IPS DF 6.9 (cell line): ENCODE measurements at regions not wholly inside any gene's neighbourhood (a gene's known extent, or its start where the extent isn't known, plus 50 kb on each side); places are given as distances from the start of the nearest gene placed in this dataset.
A peak's percentile ranks its signal among the peaks of the same experiment; 100 is the strongest.
"Not testable (repeated sequence)": the region's sequence is repeated elsewhere in the genome, so short reads cannot be mapped to it uniquely, and the experiment has no call there.

Source experiments
- DNase-seq: peaks from one replicate; pipeline ENCODE4 v3.0.0-alpha.2; 2013; ENCODE audit warnings: low read depth, low spot score
- H3K27ac ChIP-seq: one replicate; pipeline ENCODE4 v1.5.1; 2013; ENCODE audit warnings: low read length, control low read depth
- H3K27me3 ChIP-seq: 2 replicates; pipeline ENCODE4 v1.6.1; 2013; ENCODE audit warnings: mild to moderate bottlenecking, low read length; ENCODE audit not compliant: control insufficient read depth, insufficient read depth
- H3K36me3 ChIP-seq: 2 replicates; pipeline ENCODE4 v1.6.1; 2013; ENCODE audit warnings: low read length; ENCODE audit not compliant: control insufficient read depth, insufficient read depth
- H3K4me1 ChIP-seq: 2 replicates; pipeline ENCODE4 v1.6.1; 2013; ENCODE audit warnings: low read length; ENCODE audit not compliant: control insufficient read depth, insufficient read depth
- H3K4me3 ChIP-seq: 2 replicates; pipeline ENCODE4 v1.5.1; 2013; ENCODE audit warnings: mild to moderate bottlenecking, low read length
- H3K9me3 ChIP-seq: 2 replicates; pipeline ENCODE4 v1.6.1; 2013; ENCODE audit warnings: low read length, inconsistent platforms; ENCODE audit not compliant: control insufficient read depth, insufficient read depth
- WGBS: extraction: QIAGEN DNeasy Blood & Tissue Kit; methylation state at CpG from one replicate; pipeline ENCODE4 v1.1.7; 2013; ENCODE audit warnings: mixed read lengths, missing lambda C conversion rate; ENCODE audit not compliant: insufficient read length, insufficient coverage; 5-methylcytosine and 5-hydroxymethylcytosine counted together

- Histone ChIP-seq H3K27ac (no peak overlapping the region), H3K36me3 (no peaks in the 10 kb centered on the region), H3K4me1 (no peaks in the 10 kb centered on the region), H3K9me3 (no peaks in the 10 kb centered on the region; the same call in 1 of the 2 replicates), H3K4me3 (no peak overlapping the region), H3K27me3 (no peaks in the 10 kb centered on the region)
- WGBS, result no CpG with 5 or more reads among the region's 4 CpGs
- no peak for DNase-seq
These were observed 264.3 kb upstream of the ADCY2 start for GRCh38 chr5:7131680-7132079.

- Histone ChIP-seq H3K9me3 (no peaks in the 10 kb centered on the region), H3K36me3 (no peaks in the 10 kb centered on the region), H3K27ac (no peak overlapping the region), H3K4me1 (no peaks in the 10 kb centered on the region), H3K27me3 (no peaks in the 10 kb centered on the region), H3K4me3 (no peak overlapping the region)
- DNase-seq, result peak; percentile 13
- WGBS, result no CpG with 5 or more reads among the region's 1 CpG
These were observed 249.1 kb upstream of the ADCY2 start for GRCh38 chr5:7146886-7147285.

- Histone ChIP-seq H3K27me3 (no peaks in the 10 kb centered on the region), H3K9me3 (no peaks in the 10 kb centered on the region), H3K27ac (no peak overlapping the region), H3K4me1 (no peaks in the 10 kb centered on the region), H3K4me3 (no peak overlapping the region), H3K36me3 (no peaks in the 10 kb centered on the region)
- DNase-seq, result no peak
These were observed 238.9 kb upstream of the ADCY2 start for GRCh38 chr5:7157083-7157482.

GRCh38 chr5:7169240-7169878, 226.6 kb upstream of the ADCY2 start:
- no peaks in the 10 kb centered on the region for H3K9me3 ChIP-seq
- no peaks in the 10 kb centered on the region; the same call in 1 of the 2 replicates for H3K4me1 ChIP-seq
- H3K36me3 ChIP-seq, result no peaks in the 10 kb centered on the region
- no peaks in the 10 kb centered on the region for H3K27me3 ChIP-seq
- H3K27ac ChIP-seq, result no peak overlapping the region
- WGBS, result no CpG with 5 or more reads among the region's 4 CpGs
- H3K4me3 ChIP-seq, result no peak overlapping the region
- no peak for DNase-seq

GRCh38 chr5:7170785-7171184, 225.2 kb upstream of the ADCY2 start:
- no CpG with 5 or more reads among the region's 16 CpGs for WGBS
- not testable (repeated sequence) for DNase-seq, H3K4me1 ChIP-seq, H3K9me3 ChIP-seq, H3K36me3 ChIP-seq, H3K27ac ChIP-seq, H3K4me3 ChIP-seq, H3K27me3 ChIP-seq

GRCh38 chr5:7179364-7179763, 216.6 kb upstream of the ADCY2 start:
- Histone ChIP-seq H3K4me3 (no peak overlapping the region), H3K27me3 (no peaks in the 10 kb centered on the region), H3K4me1 (no peaks in the 10 kb centered on the region), H3K27ac (no peak overlapping the region), H3K36me3 (no peaks in the 10 kb centered on the region), H3K9me3 (no peaks in the 10 kb centered on the region)
- no peak for DNase-seq
- WGBS, result no CpG with 5 or more reads among the region's 3 CpGs

GRCh38 chr5:7181841-7182240, 214.1 kb upstream of the ADCY2 start:
- Histone ChIP-seq H3K36me3 (no peaks in the 10 kb centered on the region), H3K4me1 (no peaks in the 10 kb centered on the region; the same call in 1 of the 2 replicates), H3K4me3 (no peak overlapping the region), H3K27me3 (no peaks in the 10 kb centered on the region), H3K27ac (no peak overlapping the region), H3K9me3 (no peaks in the 10 kb centered on the region)
- WGBS, result no CpG with 5 or more reads among the region's 2 CpGs
- DNase-seq, result no peak

- no peak for DNase-seq
- no peaks in the 10 kb centered on the region for H3K36me3 ChIP-seq
- no peaks in the 10 kb centered on the region; the same call in 1 of the 2 replicates for H3K4me1 ChIP-seq
- no peaks in the 10 kb centered on the region for H3K9me3 ChIP-seq
- WGBS, result no CpG with 5 or more reads among the region's 7 CpGs
- H3K4me3 ChIP-seq, result no peak overlapping the region
- no peak overlapping the region for H3K27ac ChIP-seq
- no peaks in the 10 kb centered on the region for H3K27me3 ChIP-seq
These were observed 210.2 kb upstream of the ADCY2 start for GRCh38 chr5:7185742-7186141.

- no CpG with 5 or more reads among the region's 3 CpGs for WGBS
These were observed 209.1 kb upstream of the ADCY2 start for GRCh38 chr5:7186818-7187217.

GRCh38 chr5:7190712-7191250, 205.2 kb upstream of the ADCY2 start:
- Histone ChIP-seq H3K27ac (no peak overlapping the region), H3K4me3 (no peak overlapping the region), H3K9me3 (no peaks in the 10 kb centered on the region), H3K36me3 (no peaks in the 10 kb centered on the region), H3K4me1 (no peaks in the 10 kb centered on the region), H3K27me3 (no peaks in the 10 kb centered on the region)
- DNase-seq, result no peak
- WGBS, result no CpG with 5 or more reads among the region's 6 CpGs

More at GRCh38 chr5:7186818-7187217, 209.1 kb upstream of the ADCY2 start:
- no peak overlapping the region for H3K27ac ChIP-seq
- H3K9me3 ChIP-seq, result no peaks in the 10 kb centered on the region
- H3K4me3 ChIP-seq, result no peak overlapping the region
- no peak for DNase-seq
- H3K4me1 ChIP-seq, result no peaks in the 10 kb centered on the region; the same call in 1 of the 2 replicates
- H3K36me3 ChIP-seq, result no peaks in the 10 kb centered on the region
- no peaks in the 10 kb centered on the region for H3K27me3 ChIP-seq

GRCh38 chr5:7192016-7192415, 203.9 kb upstream of the ADCY2 start:
- H3K4me1 ChIP-seq, result no peaks in the 10 kb centered on the region
- H3K9me3 ChIP-seq, result no peaks in the 10 kb centered on the region
- no peak overlapping the region for H3K4me3 ChIP-seq
- H3K27ac ChIP-seq, result no peak overlapping the region
- DNase-seq, result no peak
- WGBS, result no CpG with 5 or more reads among the region's 3 CpGs
- H3K27me3 ChIP-seq, result no peaks in the 10 kb centered on the region
- H3K36me3 ChIP-seq, result no peaks in the 10 kb centered on the region
